Activated naive CD8-positive, alpha-beta T cell treated with anti-CD3 and anti-CD28 coated beads for 36 hours (primary cell): ENCODE measurements at regions not wholly inside any gene's neighbourhood (a gene's known extent, or its start where the extent isn't known, plus 50 kb on each side); places are given as distances from the start of the nearest gene placed in this dataset.
A peak's percentile ranks its signal among the peaks of the same experiment; 100 is the strongest.

Experiments used
- DNase-seq: peaks from one replicate; pipeline ENCODE4 v3.0.0; 2021
- H3K27ac Mint-ChIP-seq: one replicate; pipeline ENCODE4 v1.8.0; 2022; ENCODE audit warnings: mild to moderate bottlenecking, moderate library complexity, mixed read lengths
- H3K27me3 Mint-ChIP-seq: one replicate; pipeline ENCODE4 v1.8.0; 2022; ENCODE audit warnings: mild to moderate bottlenecking, mixed read lengths
- H3K36me3 Mint-ChIP-seq: one replicate; pipeline ENCODE4 v1.8.0; 2021; ENCODE audit warnings: mild to moderate bottlenecking, mixed read lengths
- H3K4me1 Mint-ChIP-seq: one replicate; pipeline ENCODE4 v1.8.0; 2021; ENCODE audit warnings: mixed read lengths
- H3K4me3 Mint-ChIP-seq: one replicate; pipeline ENCODE4 v1.8.0; 2022; ENCODE audit warnings: mild to moderate bottlenecking, moderate library complexity, mixed read lengths
- H3K9me3 Mint-ChIP-seq: one replicate; pipeline ENCODE4 v1.8.0; 2022; ENCODE audit warnings: mixed read lengths

GRCh38 chr5:135194126-135194488, 160.1 kb upstream of the PITX1 start:
- H3K9me3 Mint-ChIP-seq, result no peaks in the 10 kb centered on the region
- no peaks in the 10 kb centered on the region for H3K36me3 Mint-ChIP-seq
- DNase-seq, result no peak
- no peak overlapping the region for H3K4me3 Mint-ChIP-seq
- H3K27me3 Mint-ChIP-seq, result peaks cover 38% of the 10 kb centered on the region
- H3K27ac Mint-ChIP-seq, result no peak overlapping the region
- peaks cover 2% of the 10 kb centered on the region for H3K4me1 Mint-ChIP-seq

GRCh38 chr5:135193213-135194125, 159.4 kb upstream of the PITX1 start:
- H3K4me3 Mint-ChIP-seq, result no peak overlapping the region
- no peak overlapping the region for H3K27ac Mint-ChIP-seq
- no peaks in the 10 kb centered on the region for H3K9me3 Mint-ChIP-seq
- H3K36me3 Mint-ChIP-seq, result no peaks in the 10 kb centered on the region
- peaks cover 38% of the 10 kb centered on the region for H3K27me3 Mint-ChIP-seq
- DNase-seq, result no peak
- peaks cover 2% of the 10 kb centered on the region for H3K4me1 Mint-ChIP-seq

GRCh38 chr5:135192351-135192750, 158.3 kb upstream of the PITX1 start:
- DNase-seq, result no peak
- no peaks in the 10 kb centered on the region for H3K9me3 Mint-ChIP-seq
- no peaks in the 10 kb centered on the region for H3K36me3 Mint-ChIP-seq
- H3K27me3 Mint-ChIP-seq, result peaks cover 33% of the 10 kb centered on the region
- no peak overlapping the region for H3K27ac Mint-ChIP-seq
- peaks cover 2% of the 10 kb centered on the region for H3K4me1 Mint-ChIP-seq
- no peak overlapping the region for H3K4me3 Mint-ChIP-seq

- peak overlapping the region; percentile 63 for H3K4me3 Mint-ChIP-seq
- no peaks in the 10 kb centered on the region for H3K36me3 Mint-ChIP-seq
- no peak overlapping the region for H3K27ac Mint-ChIP-seq
- H3K9me3 Mint-ChIP-seq, result no peaks in the 10 kb centered on the region
- DNase-seq, result peak; percentile 81
- H3K4me1 Mint-ChIP-seq, result peaks cover 2% of the 10 kb centered on the region
- peaks cover 30% of the 10 kb centered on the region for H3K27me3 Mint-ChIP-seq
Observed at GRCh38 chr5:135191084-135191826, 157.2 kb upstream of the PITX1 start.

GRCh38 chr5:135190416-135191083, 156.5 kb upstream of the PITX1 start:
- Mint-ChIP-seq H3K36me3 (no peaks in the 10 kb centered on the region), H3K4me1 (peaks cover 2% of the 10 kb centered on the region), H3K27ac (no peak overlapping the region), H3K9me3 (no peaks in the 10 kb centered on the region), H3K4me3 (no peak overlapping the region), H3K27me3 (peaks cover 30% of the 10 kb centered on the region)
- DNase-seq, result no peak

- no peaks in the 10 kb centered on the region for H3K9me3 Mint-ChIP-seq
- peaks cover 30% of the 10 kb centered on the region for H3K27me3 Mint-ChIP-seq
- peaks cover 2% of the 10 kb centered on the region for H3K4me1 Mint-ChIP-seq
- no peak overlapping the region for H3K4me3 Mint-ChIP-seq
- no peak for DNase-seq
- no peaks in the 10 kb centered on the region for H3K36me3 Mint-ChIP-seq
- no peak overlapping the region for H3K27ac Mint-ChIP-seq
Observed at GRCh38 chr5:135189024-135189423, 155.0 kb upstream of the PITX1 start.

GRCh38 chr5:135188233-135188914, 154.3 kb upstream of the PITX1 start:
- peaks cover 2% of the 10 kb centered on the region for H3K4me1 Mint-ChIP-seq
- H3K27ac Mint-ChIP-seq, result no peak overlapping the region
- peaks cover 30% of the 10 kb centered on the region for H3K27me3 Mint-ChIP-seq
- H3K9me3 Mint-ChIP-seq, result no peaks in the 10 kb centered on the region
- H3K4me3 Mint-ChIP-seq, result no peak overlapping the region
- DNase-seq, result no peak
- no peaks in the 10 kb centered on the region for H3K36me3 Mint-ChIP-seq

- H3K27me3 Mint-ChIP-seq, result peaks cover 21% of the 10 kb centered on the region
Observed at GRCh38 chr5:135186662-135187522, 152.9 kb upstream of the PITX1 start.

GRCh38 chr5:135185481-135186065, 151.5 kb upstream of the PITX1 start:
- Mint-ChIP-seq H3K27me3 (peaks cover 12% of the 10 kb centered on the region), H3K4me3 (no peak overlapping the region), H3K4me1 (peaks cover under 1% of the 10 kb centered on the region), H3K9me3 (no peaks in the 10 kb centered on the region), H3K27ac (no peak overlapping the region), H3K36me3 (no peaks in the 10 kb centered on the region)
- no peak for DNase-seq

More at GRCh38 chr5:135186662-135187522, 152.9 kb upstream of the PITX1 start:
- H3K9me3 Mint-ChIP-seq, result no peaks in the 10 kb centered on the region
- H3K36me3 Mint-ChIP-seq, result no peaks in the 10 kb centered on the region
- peaks cover 2% of the 10 kb centered on the region for H3K4me1 Mint-ChIP-seq
- no peak overlapping the region for H3K4me3 Mint-ChIP-seq
- no peak overlapping the region for H3K27ac Mint-ChIP-seq
- no peak for DNase-seq

- H3K36me3 Mint-ChIP-seq, result no peaks in the 10 kb centered on the region
- no peaks in the 10 kb centered on the region for H3K4me1 Mint-ChIP-seq
- DNase-seq, result no peak
- H3K4me3 Mint-ChIP-seq, result no peak overlapping the region
- H3K9me3 Mint-ChIP-seq, result no peaks in the 10 kb centered on the region
- peaks cover 2% of the 10 kb centered on the region for H3K27me3 Mint-ChIP-seq
- H3K27ac Mint-ChIP-seq, result no peak overlapping the region
Observed at GRCh38 chr5:135184646-135185045, 150.6 kb upstream of the PITX1 start.

GRCh38 chr5:135183464-135183863, 149.4 kb upstream of the PITX1 start:
- no peak for DNase-seq
- no peaks in the 10 kb centered on the region for H3K36me3 Mint-ChIP-seq
- no peak overlapping the region for H3K27ac Mint-ChIP-seq
- no peaks in the 10 kb centered on the region for H3K4me1 Mint-ChIP-seq
- H3K4me3 Mint-ChIP-seq, result no peak overlapping the region
- H3K27me3 Mint-ChIP-seq, result no peaks in the 10 kb centered on the region
- H3K9me3 Mint-ChIP-seq, result no peaks in the 10 kb centered on the region

- peaks cover 1% of the 10 kb centered on the region for H3K27me3 Mint-ChIP-seq
Observed at GRCh38 chr5:135182675-135183074, 148.6 kb upstream of the PITX1 start.

GRCh38 chr5:135181653-135182052, 147.6 kb upstream of the PITX1 start:
- Mint-ChIP-seq H3K4me3 (no peak overlapping the region), H3K4me1 (no peaks in the 10 kb centered on the region), H3K9me3 (no peaks in the 10 kb centered on the region), H3K36me3 (no peaks in the 10 kb centered on the region), H3K27ac (no peak overlapping the region), H3K27me3 (peaks cover 4% of the 10 kb centered on the region)
- DNase-seq, result no peak

More at GRCh38 chr5:135182675-135183074, 148.6 kb upstream of the PITX1 start:
- H3K27ac Mint-ChIP-seq, result no peak overlapping the region
- DNase-seq, result no peak
- H3K9me3 Mint-ChIP-seq, result no peaks in the 10 kb centered on the region
- H3K4me1 Mint-ChIP-seq, result no peaks in the 10 kb centered on the region
- no peak overlapping the region for H3K4me3 Mint-ChIP-seq
- H3K36me3 Mint-ChIP-seq, result no peaks in the 10 kb centered on the region
